GM19351 (cell line): ENCODE measurements at regions not wholly inside any gene's neighbourhood (a gene's known extent, or its start where the extent isn't known, plus 50 kb on each side); places are given as distances from the start of the nearest gene placed in this dataset.
"Not testable (repeated sequence)": the region's sequence is repeated elsewhere in the genome, so short reads cannot be mapped to it uniquely, and the experiment has no call there.

Source experiments
- ATAC-seq: cut with Tn5 transposase; IDR thresholded peaks from one replicate; pipeline ENCODE4 v1.9.1; 2021; ENCODE audit warnings: mild to moderate bottlenecking, moderate library complexity; ENCODE audit not compliant: unreplicated experiment

DNA sequence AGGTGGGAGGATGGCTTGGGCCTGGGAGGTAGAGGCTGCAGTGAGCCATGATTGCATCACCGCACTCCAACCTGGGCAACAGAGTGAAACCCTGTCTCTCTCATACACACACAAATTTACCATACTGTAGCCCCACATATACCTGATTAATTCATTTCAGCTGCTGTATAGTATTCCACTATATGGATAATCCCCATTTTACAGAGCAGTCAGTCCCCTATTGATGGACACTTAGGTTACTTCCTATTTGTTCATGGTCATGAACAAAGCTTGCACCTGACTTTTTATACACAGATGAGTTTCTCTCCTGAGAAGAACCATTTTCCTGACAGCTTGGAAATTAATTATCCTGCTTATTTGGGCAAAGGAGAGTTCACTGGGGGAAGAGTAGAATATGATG is 59.2 kb downstream of the EMX2 start:
- no peak for ATAC-seq

GRCh38 chr10:117603081-117603480 is 60.5 kb downstream of the EMX2 start:
- ATAC-seq: no peak

DNA sequence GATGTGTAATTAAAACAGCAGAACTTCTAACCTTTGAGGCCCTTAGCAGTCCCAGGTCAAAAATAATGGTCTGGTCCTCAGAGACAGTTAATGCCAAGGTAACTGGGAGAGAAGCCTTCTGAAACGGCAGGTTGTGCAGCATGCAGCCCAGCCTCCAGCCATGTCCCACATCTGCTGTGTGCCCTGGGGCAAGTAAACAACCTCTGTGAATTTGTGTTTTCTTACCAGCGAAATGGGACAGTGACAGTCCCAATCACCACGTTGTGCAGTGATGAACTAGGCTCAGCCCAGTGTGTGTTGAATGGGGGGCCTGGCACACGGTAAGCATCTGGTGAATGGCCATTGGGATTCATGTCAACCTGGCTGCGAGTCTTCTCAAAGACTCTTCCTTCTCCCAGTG is 61.2 kb downstream of the EMX2 start:
- no peak for ATAC-seq

- no peak for ATAC-seq
Measured at GRCh38 chr10:117609095-117609795, 66.7 kb downstream of the EMX2 start.

DNA sequence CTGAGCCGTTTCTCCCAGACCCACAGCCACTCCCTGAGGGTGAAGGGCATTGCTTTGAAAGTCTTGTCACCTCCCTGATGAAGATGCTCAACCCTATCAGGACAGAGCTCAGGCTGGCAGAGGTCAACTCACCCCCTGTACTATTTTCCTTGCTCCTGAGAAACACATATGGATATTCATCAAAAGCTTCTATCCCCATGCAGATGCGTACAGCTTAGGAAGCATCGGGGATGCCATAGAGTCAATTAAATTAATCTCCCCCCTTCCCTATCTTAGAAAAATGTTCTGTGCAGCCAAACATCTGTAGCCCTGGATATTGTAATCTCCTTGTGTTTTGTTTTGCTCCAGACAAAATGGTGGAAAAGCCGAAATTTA is 67.2 kb downstream of the EMX2 start:
- ATAC-seq: no peak

- no peak for ATAC-seq
Measured at GRCh38 chr10:117610321-117610720, 67.8 kb downstream of the EMX2 start.

GRCh38 chr10:117612113-117612512 is 69.6 kb downstream of the EMX2 start:
- no peak for ATAC-seq

- no peak for ATAC-seq
Measured at GRCh38 chr10:117615649-117616048, 73.1 kb downstream of the EMX2 start.

DNA sequence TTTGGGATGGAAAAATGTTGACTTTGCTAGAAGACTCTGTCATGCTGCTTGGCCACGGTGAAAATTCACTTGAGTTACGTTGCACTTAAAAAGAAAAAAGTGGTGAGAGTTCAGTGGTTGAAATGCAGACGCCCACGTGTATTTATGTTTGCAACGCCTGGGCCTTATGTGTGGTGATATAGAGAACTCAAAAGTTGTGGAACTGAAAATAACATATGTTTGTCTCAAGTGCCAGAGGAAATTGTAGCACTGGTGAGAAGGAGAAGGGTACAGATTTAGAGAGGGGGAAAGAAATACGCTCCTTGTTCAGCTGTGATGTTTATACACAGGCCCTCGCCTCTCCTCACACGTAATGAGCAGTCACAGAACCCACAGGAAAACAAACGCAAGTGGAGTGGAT is 73.6 kb downstream of the EMX2 start:
- peak; percentile 91 for ATAC-seq

- ATAC-seq: no peak
Measured at GRCh38 chr10:117617086-117617485, 74.5 kb downstream of the EMX2 start.

GRCh38 chr10:117617659-117618058 is 75.1 kb downstream of the EMX2 start:
- no peak for ATAC-seq

GRCh38 chr10:117619223-117619622 is 76.7 kb downstream of the EMX2 start:
- no peak for ATAC-seq

DNA sequence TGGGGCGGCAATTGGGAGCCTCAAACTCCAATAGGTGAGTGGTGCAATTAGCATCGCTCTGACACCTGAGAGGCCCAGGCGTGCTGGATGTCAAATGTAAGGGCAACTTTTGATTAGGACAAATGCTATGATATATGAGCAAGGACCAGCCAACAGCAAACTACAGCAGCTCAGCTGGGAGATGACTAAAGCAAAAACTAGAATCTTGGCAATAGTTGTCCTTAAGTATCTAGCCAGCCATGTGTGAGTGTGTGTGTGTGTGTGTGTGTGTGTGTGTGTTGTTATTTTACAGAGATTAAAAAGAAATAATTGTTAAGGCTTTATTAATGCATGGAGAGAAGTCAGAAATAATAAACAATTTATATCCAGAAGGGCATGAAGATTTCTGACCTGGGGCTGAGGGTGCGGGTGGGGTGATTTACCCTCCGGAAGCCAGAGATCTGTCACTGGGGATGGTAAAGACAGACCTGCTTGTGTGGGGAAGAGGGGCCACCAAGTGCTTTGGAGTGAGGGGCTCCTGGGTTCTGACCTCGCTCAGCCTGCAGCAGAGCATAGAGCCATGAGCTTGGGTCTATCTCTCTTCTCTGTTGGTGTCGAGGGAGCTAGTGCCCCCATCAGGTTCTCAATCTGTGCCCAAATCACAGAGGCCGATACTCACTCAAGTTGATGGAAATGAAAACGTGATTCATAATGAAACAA is 77.3 kb downstream of the EMX2 start:
- ATAC-seq: no peak

GRCh38 chr10:117621196-117621595 is 78.7 kb downstream of the EMX2 start:
- no peak for ATAC-seq

DNA sequence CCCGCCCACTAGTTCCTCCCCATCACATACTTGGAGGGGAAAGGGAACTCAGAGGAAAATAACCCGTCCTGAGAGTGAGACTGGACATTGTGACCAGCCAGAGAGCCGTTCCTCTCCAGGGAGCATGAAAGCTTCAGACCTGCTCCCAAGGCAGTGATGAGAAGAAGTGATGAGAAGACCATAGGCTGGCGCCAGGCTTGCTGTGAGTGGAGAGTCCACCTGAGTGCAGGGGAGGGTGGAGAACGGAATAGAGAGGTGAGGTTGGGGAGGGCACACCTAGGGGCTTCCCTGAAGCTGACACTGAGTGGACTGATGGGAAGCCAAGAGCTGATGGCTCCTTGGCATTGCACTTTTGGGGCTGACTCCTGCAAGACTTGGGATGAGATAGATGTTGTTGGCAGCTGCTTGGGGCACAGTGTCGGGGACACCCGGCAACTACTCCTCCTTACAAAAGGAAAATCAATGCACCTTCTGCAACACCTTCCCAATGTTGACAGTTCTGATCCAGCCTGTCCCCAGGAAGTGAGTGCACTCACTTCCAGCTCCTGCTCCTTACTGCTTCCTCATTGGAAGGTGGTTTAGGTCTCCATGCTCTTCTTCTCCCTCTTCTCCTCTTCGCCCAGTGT is 79.4 kb downstream of the EMX2 start:
- ATAC-seq: no peak

DNA sequence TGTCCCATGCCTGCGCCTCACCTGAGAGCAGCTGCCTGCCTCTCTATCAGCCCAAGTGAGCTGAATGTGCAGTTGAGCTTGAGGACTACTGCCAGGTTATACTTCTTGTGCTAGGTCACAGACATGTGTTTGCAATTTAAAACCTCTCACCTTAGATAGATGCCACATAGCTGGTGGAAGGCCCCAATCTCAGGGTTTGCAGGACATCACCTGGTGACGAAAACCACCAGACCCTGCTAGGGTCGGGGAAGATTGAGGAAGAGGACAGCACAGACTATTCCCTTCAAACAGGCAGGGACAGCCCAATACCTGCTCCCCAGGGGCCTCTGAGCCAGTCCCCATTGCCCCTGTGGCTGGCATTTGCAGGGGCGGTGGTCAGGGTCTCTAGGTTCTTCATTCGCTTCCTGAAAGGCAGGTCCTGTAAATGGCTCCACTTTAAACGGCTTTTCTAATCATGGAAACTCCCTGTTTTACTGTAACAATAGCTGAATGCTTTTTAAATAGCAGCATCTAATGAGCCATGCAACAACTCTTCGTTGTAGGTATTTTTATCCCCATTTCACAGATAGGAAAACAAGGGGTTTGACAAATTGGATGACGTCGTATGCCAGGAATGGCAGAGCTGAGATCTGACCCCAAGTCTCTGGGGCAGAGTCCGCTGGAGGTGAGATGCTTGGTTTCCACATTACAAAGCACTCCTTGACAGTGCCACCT is 80.1 kb downstream of the EMX2 start:
- no peak for ATAC-seq

GRCh38 chr10:117626228-117626627 is 83.7 kb downstream of the EMX2 start:
- no peak for ATAC-seq

DNA sequence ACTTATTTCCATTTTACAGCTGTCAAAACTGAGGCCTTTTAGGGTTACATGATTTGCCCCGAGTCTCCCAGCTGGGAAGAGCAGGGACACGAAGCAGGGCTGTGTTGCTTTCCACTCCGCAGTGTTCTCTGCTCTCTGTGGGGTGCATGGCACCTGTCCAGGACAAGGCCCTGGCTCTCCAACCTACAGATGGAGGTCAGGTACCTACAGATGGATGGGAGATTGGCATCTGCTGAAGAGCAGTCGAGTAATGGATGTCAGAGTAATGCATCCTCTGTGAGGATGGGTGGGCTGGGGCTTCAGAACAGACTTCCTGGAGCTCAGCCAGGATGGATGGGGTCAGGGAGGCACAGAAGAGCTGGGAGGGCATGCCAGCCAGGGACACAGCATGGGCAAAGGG is 85.0 kb downstream of the EMX2 start:
- ATAC-seq: no peak

- not testable (repeated sequence) for ATAC-seq
Measured at GRCh38 chr10:117629717-117630116, 87.2 kb downstream of the EMX2 start.

DNA sequence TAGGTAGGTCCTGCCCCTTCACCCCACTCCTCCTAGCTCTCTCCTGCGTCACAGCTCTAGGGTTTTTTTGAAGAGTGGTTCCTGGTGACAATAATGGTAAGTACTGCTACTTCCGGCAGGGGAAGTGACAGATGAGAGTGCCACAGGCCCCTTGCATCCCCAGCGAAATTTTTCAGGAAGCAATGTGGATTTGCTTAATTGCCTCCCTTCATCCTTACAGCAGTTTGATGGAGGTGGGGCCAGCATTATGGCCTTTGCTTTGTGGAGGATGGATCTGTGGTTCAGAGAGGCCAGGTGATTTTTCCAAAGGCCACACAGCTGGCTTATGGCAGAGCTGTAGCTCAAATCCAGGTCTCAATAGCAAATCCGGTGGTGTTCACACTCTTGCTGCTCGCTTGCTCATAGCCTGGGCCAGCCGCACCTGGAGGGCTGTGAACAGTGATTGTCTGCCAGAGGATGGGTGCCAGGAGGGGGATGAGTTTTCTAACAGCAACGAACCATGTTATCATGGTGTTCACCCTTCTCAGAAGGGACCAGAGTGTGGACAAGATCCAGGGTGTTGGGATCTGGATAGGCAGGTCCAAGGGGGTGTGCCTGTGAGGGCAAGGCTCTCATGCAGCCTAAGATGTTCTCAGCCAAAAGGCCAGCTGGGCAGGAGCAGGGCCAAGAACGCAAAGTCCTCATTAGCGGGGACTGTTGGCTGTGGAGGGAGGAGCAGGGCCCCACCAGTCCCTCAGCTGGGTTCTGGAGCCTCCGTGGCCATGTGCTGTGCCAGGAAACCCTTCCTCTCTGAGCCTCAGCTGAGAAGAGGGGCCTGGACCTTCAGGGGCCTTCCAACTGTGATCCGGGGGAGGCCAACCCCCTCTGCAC is 89.0 kb downstream of the EMX2 start:
- no peak for ATAC-seq

DNA sequence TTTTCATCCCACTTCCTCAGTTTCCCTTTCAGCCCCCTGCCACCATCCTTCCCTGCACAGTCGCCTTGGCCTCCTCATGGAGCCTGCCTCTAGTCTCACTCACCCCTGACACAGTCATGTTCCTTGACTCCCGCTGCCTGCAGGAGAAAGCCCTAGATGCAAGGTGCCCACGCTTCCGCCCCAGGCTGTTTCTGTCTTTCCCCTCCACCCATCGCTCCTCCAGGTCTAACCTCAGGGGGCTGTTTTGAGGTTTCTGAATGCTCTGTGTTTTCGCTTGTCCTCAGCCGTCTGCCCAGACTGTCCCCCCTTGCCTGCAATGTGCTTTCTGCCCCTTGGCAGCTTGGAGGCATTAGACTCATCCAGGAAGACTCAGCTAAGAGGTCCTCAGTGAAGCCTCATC is 89.9 kb downstream of the EMX2 start:
- no peak for ATAC-seq
